ENCODE measurements at regions not wholly inside any gene's neighbourhood (a gene's known extent, or its start where the extent isn't known, plus 50 kb on each side); places are given as distances from the start of the nearest gene placed in this dataset.
"Not testable (repeated sequence)": the region's sequence is repeated elsewhere in the genome, so short reads cannot be mapped to it uniquely, and the experiment has no call there.

DNA sequence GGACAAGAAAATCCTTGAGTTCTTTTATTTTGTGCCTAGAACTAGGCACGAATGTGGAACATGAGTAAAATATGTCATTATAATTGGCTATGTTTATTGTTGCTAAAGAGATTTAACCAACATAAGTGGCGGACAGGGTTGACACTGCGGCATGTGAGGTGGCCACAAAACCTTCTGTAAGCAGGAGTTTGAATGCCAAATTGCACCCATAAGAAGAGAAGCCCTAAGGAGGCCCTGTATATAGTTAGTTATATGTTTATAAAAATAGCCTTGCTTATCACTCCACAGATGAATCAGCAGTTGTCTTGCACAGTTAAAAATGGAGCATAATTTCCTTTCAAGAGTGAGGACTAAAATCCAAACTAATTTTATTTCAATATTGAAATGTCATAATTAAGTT lies 336.1 kb downstream of the GBA3 start:
- TF ChIP-seq, protein P1, sequence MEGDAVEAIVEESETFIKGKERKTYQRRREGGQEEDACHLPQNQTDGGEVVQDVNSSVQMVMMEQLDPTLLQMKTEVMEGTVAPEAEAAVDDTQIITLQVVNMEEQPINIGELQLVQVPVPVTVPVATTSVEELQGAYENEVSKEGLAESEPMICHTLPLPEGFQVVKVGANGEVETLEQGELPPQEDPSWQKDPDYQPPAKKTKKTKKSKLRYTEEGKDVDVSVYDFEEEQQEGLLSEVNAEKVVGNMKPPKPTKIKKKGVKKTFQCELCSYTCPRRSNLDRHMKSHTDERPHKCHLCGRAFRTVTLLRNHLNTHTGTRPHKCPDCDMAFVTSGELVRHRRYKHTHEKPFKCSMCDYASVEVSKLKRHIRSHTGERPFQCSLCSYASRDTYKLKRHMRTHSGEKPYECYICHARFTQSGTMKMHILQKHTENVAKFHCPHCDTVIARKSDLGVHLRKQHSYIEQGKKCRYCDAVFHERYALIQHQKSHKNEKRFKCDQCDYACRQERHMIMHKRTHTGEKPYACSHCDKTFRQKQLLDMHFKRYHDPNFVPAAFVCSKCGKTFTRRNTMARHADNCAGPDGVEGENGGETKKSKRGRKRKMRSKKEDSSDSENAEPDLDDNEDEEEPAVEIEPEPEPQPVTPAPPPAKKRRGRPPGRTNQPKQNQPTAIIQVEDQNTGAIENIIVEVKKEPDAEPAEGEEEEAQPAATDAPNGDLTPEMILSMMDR (IDR thresholded peaks at IDR 0.05; ENCODE audit: insufficient read depth, low read length, missing control alignments) = no peak
- no peak overlapping the region for H3K4me3 ChIP-seq (ENCODE audit: low read depth, low read length)
- POLR2A ChIA-PET = no interaction called here
- DNase-seq (ENCODE audit: low read depth, low spot score) = no peak
- CTCF ChIA-PET = interaction anchor here (1.2 kb wide), 1 partner anchor 11 kb away, joined by 3 read pairs; no protein-coding TSS in a partner anchor

DNA sequence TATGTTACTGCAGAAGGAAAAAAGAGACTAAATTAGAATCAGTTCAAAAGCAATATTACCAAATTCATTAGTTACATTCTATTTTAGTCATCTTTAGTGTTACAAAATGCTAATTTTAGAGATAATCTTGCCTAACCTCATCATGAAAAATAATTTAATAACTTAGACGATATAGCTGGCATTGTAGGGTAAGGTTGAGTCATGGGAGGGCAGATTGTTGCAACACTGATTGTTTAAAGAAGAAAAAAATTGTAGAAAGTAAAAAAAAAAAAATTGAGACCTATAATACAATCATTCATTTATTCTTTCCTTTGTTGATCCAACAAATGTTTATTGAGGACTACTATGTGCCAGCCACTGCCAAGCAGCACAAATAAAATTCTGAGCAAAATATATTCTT lies 330.9 kb downstream of the GBA3 start:
- ChIA-PET POLR2A (no interaction called here), CTCF (no interaction called here)
- DNase-seq (ENCODE audit: low read depth, low spot score) = no peak
- TF ChIP-seq, protein P1 (IDR thresholded peaks at IDR 0.05; ENCODE audit: insufficient read depth, low read length, missing control alignments) = no peak
- H3K4me3 ChIP-seq (ENCODE audit: low read depth, low read length) = no peak overlapping the region

DNA sequence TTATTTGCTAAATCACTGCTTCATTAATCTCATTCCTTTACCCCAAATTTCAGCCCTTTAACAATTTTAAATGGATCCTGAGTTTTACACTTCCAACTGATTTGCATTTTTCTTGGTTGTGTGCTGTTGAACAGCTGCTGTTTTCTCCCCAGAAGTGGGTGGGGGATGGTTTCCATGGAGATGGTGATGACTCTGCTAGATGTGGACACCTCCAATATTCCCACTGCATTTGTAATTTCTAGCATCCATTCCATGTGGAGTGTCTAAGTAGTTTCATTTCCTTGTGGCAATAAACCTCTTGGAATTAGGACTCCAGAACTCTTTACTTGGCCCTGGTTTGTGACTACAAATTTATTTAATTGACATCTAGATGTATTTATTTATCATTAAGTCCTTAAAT lies 330.4 kb downstream of the GBA3 start:
- POLR2A ChIA-PET = no interaction called here

DNA sequence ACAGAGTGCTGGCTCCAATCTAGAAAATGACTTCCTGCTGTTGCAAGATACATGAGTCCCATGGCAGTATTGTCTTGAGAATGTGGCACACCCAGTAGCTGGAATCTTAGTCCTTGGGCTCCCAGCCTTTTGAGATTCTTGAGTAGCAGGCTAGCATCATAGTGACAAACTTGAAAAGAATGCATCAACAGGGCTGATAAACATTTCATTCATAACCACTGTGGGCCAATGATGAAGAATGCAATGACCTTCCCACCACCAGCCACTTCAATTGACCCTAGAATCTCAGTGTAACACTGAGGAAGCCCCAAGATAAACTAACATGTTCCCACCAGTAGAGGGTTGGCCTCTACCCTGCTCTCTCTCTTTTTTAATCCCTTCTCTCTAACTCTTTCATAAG lies 329.3 kb downstream of the GBA3 start:
- peak; percentile 98 for DNase-seq (ENCODE audit: low read depth, low spot score)
- TF ChIP-seq, protein P1 (IDR thresholded peaks at IDR 0.05; ENCODE audit: insufficient read depth, low read length, missing control alignments) = no peak
- CTCF ChIA-PET = interaction anchor here (1.5 kb wide), 1 partner anchor 10 kb away, joined by 4 read pairs; no protein-coding TSS in a partner anchor
- no peak overlapping the region for H3K4me3 ChIP-seq (ENCODE audit: low read depth, low read length)
- POLR2A ChIA-PET = interaction anchor here (1.2 kb wide), 1 partner anchor 53 kb away, joined by 4 read pairs; no protein-coding TSS in a partner anchor

More for the DNA sequence above, 330.4 kb downstream of the GBA3 start:
- CTCF ChIA-PET = no interaction called here
- no peak for DNase-seq (ENCODE audit: low read depth, low spot score)
- TF ChIP-seq, protein P1 (IDR thresholded peaks at IDR 0.05; ENCODE audit: insufficient read depth, low read length, missing control alignments) = no peak
- no peak overlapping the region for H3K4me3 ChIP-seq (ENCODE audit: low read depth, low read length)

DNA sequence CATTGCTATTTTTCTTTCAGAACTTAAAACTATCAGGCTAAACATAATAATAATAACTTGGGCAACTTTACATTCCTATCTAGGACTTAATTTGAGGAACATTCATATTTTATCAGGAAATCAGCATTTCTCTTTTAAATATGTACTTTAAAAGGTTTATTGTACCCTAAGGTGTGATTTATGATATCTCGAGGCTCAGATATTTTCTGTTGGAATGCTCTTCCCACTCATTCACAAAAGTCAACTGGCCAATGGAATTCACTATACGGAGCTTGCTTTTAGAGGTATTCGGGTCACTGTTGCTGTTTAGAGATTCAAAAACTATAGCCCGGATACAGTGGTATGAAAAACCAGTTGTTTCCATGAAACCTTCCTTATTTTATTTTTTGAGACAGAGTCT lies 328.3 kb downstream of the GBA3 start:
- TF ChIP-seq, protein P1 (IDR thresholded peaks at IDR 0.05; ENCODE audit: insufficient read depth, low read length, missing control alignments) = no peak
- DNase-seq (ENCODE audit: low read depth, low spot score) = no peak
- no peak overlapping the region for H3K4me3 ChIP-seq (ENCODE audit: low read depth, low read length)
- POLR2A ChIA-PET = no interaction called here
- CTCF ChIA-PET = interaction anchor here (1.0 kb wide), 1 partner anchor 51 kb away, joined by 3 read pairs; no protein-coding TSS in a partner anchor

DNA sequence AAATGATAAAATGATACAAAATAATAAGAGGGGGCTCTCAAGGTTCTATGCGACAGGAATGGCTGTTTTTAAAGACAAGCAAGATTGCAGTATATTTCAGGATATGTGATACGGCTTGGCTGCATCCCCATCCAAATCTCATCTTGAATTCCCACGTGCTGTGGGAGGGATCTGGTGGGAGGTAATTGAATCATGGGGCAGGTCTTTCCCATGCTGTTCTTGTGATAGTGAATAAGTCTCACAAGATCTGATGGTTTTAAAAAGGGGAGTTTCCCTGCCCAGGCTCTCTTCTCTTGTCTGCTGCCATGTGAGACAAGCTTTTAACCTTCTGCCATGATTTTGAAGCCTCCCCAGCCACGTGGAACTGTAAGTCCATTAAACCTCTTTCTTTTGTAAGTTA lies 327.7 kb downstream of the GBA3 start:
- POLR2A ChIA-PET; H3K4me3 ChIP-seq (ENCODE audit: low read depth, low read length); DNase-seq (ENCODE audit: low read depth, low spot score); CTCF ChIA-PET: not testable (repeated sequence)

DNA sequence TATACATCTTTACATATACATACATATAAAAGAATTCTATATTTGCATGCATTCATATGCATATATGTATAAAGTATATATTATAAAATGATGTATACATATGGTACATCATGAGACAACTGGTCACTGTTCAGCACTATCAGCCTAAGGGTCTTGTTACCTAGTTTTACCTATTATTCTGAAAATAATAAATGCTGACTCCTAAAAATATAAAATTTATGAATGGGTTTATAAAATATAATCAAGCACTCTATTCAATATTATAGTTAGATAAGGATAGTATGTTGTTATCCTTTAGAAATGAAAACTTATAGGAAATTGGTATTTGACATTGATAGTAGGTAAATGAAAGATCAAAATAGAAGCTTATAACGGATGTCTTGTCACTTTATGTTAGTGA lies 324.2 kb downstream of the GBA3 start:
- ChIA-PET CTCF (interaction anchor here (1.7 kb wide), 1 partner anchor 13 kb away, joined by 3 read pairs; no protein-coding TSS in a partner anchor), POLR2A (no interaction called here)
- H3K4me3 ChIP-seq (ENCODE audit: low read depth, low read length) = no peak overlapping the region
- TF ChIP-seq, protein P1 (IDR thresholded peaks at IDR 0.05; ENCODE audit: insufficient read depth, low read length, missing control alignments) = no peak
- no peak for DNase-seq (ENCODE audit: low read depth, low spot score)

Measured in AG04449 (cell line).